HG02970 (cell line): ENCODE measurements at regions not wholly inside any gene's neighbourhood (a gene's known extent, or its start where the extent isn't known, plus 50 kb on each side); places are given as distances from the start of the nearest gene placed in this dataset.
A peak's percentile ranks its signal among the peaks of the same experiment; 100 is the strongest.

ENCODE experiments used
- ATAC-seq: cut with Tn5 transposase; IDR thresholded peaks from one replicate; pipeline ENCODE4 v1.9.1; 2021; ENCODE audit warnings: mild to moderate bottlenecking, moderate library complexity, moderate number of reproducible peaks; ENCODE audit not compliant: unreplicated experiment, low FRiP score

DNA sequence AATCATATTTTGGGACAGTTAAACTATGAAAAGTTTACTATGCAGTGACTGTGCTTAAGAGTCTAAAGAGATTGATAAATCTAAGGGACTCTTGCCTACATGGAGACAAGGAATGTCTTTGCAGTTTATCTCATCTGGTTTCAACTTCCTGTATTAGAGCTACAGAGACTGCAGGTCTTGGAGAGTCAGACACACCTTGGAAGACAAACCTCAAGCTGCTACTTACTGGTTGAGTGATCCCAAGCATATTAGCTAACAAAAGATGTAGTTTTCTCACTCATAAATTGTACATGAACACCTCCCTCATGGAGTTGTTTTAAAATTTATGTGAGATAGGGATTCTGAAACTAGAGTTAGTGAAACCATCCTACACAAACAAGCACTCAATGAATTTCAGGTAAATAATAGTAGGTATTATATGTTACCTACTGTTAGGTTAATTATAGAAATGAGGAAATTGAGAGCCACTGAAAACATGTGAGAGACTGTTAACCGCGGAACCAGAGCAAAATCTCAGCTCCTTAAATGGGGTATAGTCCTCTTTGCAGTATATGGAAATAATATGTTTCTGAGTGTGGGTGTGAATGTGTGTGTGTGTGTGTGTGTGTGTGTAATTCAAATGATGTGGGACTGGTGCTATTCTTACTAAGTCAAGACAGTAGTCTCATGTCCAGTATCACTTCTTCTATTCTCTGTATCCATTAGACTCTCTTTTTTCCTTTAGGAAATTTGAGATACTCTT is 752.1 kb downstream of the DTWD2 start:
- ATAC-seq, result peak; percentile 48

DNA sequence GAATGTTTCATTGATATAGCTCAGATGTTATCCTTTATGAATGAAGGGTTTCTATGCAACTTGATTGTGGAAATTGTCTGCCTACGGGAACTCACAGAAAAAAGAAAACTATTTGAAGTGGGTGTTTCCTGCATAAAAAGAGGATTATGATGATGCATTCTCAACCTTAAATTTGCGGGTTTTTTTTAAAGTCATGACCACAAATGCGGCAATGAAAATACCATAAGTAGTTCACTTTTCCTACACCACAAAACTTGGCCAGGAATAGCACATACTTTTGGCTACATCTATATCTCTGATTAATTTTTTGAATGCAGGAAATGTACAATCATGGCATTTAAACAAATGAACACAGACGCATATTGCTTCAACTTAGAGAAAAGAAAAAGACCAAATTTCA is 754.7 kb downstream of the DTWD2 start:
- no peak for ATAC-seq

DNA sequence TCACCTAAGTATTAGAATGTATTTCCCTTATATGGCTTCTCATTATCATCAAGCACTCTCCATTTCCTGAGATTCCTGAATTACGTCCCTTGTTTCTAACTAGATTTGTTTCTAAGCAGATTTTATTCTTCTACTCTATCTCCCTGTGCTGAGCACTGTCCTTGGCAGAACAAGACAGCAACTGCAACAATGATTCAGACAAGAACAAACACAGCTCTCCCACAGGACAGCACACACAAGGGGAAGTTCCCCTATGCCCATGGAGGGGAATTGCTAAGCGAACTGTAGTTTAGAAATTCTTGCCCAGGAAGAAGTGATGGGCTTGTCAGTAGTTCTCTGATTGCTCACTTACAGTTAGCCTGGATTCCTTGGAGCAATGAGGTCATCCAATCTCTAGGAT is 759.9 kb downstream of the DTWD2 start:
- ATAC-seq, result no peak

DNA sequence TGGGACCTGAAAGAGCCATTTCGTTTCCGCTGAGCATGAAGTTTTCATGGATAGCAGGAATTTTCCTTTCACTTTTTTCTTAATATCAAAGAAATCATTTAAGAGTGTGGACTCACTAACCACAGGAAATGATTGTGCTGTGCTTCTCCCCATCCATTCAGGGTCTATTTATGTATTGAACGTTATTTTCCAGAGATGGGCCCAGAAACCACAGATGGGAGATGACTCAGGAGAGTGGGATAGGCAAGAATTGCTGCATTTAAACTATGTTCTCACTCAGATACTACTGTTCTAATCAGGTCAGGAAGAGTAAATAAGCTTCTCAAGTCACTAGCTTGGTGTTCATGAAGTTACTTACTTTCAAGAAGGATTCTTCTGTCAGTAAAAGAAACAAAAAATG is 763.8 kb downstream of the DTWD2 start:
- no peak for ATAC-seq

DNA sequence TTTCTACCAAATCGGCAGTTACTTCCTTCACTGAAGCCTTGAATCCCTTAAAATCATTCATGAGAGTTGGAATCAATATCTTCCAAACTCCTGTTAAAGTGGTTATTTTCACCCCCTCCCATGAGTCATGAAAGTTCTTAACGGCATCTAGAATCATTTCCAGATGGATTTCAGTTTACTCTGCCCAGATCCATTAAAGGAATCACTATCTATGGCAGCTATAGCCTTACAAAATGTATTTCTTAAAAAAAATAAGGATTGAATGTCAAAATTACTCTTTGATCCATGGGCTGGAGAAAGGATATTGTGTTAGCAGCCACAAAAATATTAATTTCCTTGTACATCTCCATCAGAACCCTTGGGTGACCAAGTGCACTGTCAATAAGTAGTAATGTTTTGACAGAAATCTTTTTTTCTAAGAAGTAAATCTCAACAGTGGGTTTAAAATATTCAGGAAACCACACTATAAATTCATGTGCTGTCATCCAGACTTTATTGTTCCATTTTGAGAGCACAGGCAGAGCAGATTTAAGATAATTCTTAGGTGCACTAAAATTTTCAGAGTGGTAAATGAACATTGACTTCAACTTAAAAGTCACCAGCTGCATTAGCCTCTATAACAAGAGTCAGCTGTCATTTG is 767.7 kb downstream of the DTWD2 start:
- no peak for ATAC-seq

DNA sequence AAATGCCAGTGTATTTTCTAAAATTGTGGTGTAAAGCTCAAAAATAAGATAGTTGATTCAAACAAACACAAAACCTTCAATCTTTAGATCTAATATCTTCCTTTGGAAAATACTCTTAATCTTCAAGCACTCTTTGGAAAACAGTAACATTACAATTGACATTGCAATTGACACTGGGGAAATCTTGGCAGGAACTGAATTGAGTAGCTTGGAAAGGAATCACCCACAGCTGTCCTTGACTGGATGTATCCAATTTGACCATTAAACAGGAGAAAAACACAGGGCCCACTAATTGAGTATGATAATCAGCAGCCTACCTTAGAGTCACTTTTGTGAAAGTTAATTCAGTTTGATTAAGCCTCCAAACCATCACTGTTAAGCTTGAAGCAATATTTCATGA is 776.7 kb downstream of the DTWD2 start:
- ATAC-seq, result no peak

DNA sequence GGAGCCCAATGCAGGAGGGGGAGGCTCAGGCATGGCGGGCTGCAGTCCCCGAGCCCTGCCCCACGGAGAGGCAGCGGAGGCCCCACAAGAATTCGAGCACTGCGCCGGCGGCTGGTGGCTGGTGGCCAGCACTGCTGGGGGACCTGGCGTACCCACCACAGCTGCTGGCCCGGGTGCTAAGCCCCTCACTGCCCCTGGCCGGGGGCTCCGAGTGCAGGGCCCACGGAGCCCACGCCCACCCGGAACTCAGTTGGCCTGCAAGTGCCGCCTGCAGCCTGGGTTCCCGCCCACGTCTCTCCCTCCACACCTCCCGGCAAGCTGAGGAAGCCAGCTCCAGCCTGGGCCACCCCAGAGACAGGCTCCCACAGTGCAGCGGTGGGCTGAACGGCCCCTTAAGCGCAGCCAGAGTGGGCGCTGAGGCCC is 780.3 kb downstream of the DTWD2 start:
- ATAC-seq, result no peak

DNA sequence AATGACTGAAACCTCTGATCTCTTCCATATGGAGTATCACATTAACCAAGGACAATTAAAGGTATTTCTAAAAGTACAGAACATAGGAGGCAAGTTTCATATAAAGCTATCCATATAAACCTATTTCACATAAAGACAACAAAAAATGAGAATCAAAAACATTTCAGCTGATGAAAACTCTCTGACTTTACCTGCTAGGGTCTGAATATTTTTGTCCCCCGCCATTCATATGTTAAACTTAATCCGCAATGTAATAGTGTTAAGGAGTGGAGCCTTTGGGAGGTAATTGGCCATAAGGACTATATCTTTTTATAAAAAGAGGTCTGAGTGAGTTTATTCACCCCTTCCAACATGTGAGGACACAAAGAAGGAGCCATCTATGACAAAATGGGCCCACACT is 788.5 kb downstream of the DTWD2 start:
- ATAC-seq, result no peak

DNA sequence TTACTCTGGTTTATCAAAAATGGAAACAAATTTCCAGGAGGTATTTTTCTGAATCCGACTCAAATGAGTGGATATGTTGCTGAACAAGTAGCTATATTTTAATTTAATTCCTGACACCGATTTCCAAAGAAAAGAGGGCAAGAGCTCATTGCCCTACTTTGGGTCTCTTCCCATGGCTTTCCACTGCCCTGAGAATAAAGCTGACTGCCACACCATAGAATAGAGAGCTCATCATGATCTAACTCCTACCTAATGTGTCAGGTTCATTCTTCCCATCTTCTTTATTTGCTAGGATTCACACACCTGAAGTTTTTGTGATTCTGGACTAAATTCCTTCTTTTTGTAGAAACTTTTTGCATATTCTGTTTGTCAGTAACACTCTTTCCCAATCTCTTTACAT is 792.1 kb downstream of the DTWD2 start:
- no peak for ATAC-seq

DNA sequence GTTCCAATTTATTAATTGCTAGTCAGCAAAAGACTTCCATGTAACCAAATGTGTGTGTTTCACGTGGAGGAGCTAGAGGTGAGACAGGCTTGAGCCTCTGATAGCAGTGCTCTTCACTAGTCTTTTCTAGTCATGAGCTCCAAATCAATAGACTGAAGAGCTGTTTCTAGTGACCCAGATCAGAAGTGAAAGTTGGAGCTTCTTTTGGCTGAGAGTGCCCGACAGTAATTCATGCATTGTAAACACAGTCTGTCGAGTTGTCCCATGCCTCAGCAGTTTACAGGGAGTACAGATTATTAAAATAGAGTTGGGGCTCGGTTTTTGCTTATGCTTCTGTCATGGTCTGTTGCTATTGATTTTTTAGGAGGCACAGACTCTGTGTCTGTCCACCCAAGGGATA is 793.1 kb downstream of the DTWD2 start:
- ATAC-seq, result no peak

DNA sequence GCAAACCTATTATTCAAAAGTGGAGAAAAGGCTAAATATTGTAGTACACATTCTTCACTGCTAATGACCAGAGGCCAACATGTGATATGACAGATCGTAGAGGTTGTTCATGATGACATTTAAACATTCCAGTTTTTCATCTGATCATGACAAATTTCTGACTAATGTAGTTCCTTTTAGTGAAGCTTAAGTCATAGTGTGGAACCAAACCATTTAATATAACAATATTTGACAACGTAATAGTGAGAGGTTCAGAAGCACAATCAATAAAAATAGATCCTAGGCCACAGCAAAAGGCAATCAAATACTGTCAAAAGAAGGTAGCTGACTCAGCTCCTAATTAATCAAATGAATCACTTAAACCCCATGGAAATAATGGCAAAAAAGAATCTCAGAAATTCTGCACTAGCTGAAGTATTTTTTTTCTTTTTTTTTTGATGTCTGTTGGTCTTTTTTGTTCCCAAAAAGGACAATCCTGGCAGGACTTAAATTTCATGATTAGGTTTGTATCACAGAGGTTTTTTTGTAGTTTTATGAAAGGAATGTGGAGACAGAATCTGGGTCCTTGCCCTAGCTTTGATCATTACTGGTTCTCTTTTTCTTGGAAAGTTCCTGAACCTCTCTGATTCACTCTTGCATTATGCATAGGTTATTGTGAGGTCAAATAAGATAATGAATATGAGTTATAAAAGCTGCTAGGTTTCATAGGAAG is 795.0 kb downstream of the DTWD2 start:
- ATAC-seq, result no peak

DNA sequence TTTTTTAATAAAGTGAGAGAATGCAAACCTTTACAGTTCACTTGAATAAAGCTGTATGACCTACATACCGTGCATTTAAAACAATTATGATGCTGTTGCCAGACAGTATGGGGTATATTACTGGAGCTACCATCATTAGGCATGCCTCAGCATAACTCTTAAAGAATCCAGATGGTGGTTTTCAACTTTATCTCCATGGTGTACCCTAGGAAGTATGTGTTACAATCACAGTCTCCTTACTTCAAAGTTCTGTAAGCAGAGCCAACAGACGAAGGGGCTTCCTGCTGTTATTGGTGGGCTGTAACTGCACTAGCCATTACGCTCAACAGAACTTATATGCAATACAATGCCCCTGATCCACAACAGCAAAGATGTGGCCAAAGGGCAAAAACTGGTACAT is 803.3 kb downstream of the DTWD2 start:
- no peak for ATAC-seq

DNA sequence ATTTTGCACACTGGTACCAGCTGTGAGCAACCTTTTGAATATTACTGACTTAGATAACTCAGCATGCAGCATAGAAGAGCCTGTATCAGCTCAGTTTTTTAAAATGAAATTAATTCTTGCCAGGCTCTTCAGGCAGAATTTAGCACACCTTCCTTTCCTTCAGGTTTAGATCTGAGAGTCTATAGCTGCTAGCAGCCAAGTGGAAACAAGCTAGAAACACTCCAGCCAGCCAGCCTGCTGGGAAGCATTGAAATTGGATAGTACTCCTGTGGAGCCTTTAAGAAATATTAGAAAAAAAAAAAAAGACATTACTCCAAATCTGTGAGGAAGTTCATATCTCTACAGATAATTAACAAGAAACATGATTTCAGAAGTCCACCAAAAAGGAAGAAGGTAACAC is 812.2 kb downstream of the DTWD2 start:
- ATAC-seq, result no peak

DNA sequence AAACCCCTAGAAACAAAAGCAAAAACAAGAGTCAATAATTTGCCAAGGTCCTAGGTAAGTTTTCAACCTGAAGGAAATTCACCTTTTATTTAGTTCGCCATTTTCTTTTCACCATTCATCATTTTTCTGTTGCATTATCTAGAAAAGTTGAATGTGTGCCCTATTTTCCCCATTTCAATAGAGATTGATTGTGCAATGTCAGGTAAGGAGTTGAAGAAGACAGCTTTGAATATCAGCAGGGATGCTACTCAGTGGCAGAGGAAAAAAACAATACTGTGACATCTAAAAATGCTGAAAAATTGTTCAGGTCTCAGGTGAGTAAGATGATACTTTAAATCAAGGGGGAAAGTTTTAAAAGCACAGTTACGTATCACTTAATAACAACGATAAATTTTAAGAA is 813.7 kb downstream of the DTWD2 start:
- no peak for ATAC-seq

DNA sequence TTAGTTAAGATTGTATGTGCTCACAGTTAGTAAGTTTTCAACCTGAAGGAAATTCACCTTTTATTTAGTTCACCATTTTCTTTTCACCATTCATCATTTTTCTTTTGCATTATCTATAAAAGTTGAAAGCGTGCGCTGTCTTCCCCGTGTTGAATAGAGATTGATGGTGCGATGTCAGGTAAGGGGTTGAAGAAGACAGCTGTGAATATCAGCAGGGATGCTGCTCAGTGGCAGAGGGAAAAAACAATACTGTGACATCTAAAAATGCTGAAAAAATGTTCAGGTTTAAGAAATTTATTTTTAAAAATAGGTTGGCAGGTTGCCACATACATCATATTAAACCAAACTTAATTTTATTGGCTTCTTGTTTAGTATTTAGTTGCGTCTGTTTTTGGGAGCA is 815.0 kb downstream of the DTWD2 start:
- ATAC-seq, result no peak

DNA sequence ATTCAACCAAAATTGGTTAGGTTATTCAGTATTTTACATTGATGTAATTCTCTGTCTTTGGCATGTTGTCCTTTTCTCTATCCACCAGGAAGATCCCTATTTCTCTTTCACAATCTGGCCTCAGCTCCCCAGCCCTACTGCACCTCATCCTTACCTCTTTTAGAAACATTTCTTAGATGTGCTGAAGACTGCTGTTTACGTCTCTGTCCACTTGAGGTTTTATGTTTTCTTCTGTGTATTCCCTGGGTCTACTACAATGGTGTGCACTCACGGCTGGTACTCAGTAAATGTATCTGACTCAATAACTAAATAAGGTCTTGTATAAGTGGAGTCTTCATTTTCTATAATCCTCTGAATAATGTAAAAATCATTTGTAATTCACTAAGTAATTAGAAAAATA is 822.7 kb downstream of the DTWD2 start:
- no peak for ATAC-seq

DNA sequence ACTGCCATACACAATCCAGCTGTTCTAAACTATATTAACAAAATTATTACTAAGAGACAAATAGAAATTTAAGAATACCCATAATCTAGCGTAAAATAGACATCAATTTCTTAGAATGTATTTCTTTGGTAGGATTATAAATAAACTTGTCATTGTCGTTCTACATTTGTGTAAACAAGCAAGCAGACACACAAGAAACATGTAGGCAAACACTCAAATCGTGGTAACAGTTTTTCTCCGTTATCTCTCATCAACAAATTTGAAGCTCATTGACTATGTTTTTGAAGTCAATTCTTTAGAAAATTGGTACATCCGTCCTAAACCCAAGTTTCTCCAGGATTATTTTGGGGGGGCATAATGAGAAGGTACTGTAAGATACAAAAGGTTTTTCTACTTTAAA is 832.2 kb downstream of the DTWD2 start:
- no peak for ATAC-seq

DNA sequence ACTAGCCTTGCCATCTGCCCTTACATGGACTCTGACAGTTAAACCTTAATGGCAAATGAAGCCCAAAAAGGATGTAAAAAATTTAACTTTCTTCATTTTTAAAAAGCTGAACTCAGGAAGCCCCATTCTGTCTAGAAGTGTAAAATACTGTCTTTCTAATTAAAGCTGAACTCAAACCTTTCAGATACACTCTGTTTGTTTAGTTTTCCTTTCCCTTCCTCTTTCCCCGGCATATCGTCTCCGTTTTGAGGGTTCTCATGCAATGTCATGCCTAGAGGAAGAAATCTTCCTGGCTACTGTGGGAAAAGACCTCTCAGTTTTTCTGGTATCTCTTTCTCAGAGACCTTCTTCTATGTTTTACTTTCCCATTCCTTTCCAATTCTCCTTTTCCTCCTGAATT is 841.5 kb downstream of the DTWD2 start:
- ATAC-seq, result no peak

DNA sequence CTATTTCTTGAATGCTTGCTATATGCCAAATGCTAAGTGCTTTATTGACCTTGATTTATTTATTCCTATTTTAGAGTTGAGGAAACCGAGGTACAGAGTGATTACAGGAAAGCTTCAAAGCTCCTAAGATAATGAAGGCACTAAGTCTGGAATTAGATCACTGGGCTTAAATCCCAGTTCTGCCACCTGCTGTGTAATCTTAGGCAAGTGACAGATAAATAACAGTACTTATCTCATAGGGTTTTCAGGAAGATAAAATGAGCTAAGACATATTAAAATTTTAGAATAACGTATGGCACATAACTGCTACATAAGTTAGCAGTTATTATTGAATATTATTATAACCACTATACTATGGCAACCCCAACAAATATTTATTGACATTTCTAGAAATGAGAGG is 843.8 kb downstream of the DTWD2 start:
- ATAC-seq, result no peak

DNA sequence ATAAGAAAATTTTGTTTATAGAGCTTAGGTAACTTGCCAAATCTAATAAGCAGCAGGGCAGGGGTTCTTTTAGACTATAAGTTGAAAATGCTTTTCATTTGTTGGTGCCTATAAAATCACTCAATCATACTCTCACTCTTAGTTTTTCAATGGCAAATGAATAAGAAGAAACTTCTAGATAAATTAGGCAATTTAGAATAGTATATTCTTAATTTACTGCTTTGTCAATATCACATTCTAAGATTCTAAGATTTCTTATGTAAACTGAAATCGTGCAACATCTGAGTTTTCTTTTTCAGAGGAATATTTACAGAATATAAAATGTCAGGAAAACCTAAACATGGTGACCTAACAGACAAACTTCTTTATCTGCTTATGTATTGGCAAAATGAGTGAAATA is 849.0 kb downstream of the DTWD2 start:
- no peak for ATAC-seq

DNA sequence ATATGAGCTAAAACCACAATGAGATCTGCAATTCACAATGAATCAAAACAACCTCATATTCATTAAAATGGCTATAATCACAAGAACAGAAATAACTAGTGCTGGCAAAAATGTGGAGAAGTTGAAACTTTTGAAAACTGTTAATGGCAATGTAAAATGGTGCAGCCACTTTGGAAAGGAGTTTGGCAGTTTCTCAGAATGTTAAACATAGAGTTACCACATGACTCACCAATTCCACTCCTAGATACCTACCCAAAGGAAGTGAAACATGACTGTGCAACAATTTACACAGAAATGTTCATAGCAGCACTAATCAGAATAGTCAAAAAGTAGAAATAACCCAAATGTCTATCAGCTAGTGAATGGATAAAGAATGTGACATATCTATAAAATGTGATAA is 862.2 kb downstream of the DTWD2 start:
- ATAC-seq, result no peak

DNA sequence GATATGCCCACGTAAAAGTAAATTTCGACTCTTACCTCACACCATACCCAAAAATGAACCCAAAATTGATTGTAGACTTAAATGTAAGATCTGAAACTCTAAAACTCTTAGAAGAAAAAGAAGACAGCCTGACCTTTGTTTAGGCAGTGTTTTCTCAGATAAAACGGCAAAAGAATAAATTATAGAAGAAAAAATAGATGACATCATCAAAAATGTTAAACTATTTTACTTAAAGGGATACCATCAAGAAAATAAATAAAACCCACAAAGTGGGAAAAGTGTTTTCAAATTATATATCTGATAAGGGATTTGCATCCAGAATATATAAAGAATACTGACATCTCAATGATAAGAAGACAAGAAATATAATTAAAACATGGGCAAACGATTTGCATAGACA is 862.7 kb downstream of the DTWD2 start:
- no peak for ATAC-seq
